ENCODE measurements at regions not wholly inside any gene's neighbourhood (a gene's known extent, or its start where the extent isn't known, plus 50 kb on each side); places are given as distances from the start of the nearest gene placed in this dataset.

GRCh38 chr7:84477786-84478478, 283.3 kb upstream of the SEMA3A start:
- no peaks in the 10 kb centered on the region for H3K27me3 ChIP-seq (ENCODE audit: insufficient read depth, low read length, poor library complexity, severe bottlenecking)

GRCh38 chr7:84474436-84474835, 279.8 kb upstream of the SEMA3A start:
- H3K79me2 ChIP-seq (ENCODE audit: insufficient read depth, low read length) = no peaks in the 10 kb centered on the region
- H3K9me2 ChIP-seq (replicated peaks; ENCODE audit: low read depth, low read length) = no peaks in the 10 kb centered on the region
- no peaks in the 10 kb centered on the region for H3K9me3 ChIP-seq (ENCODE audit: insufficient read depth, low read depth, low read length)
- no peak overlapping the region for H3K4me3 ChIP-seq (ENCODE audit: low read length, poor library complexity, severe bottlenecking)
- TF ChIP-seq EZH2phosphoT487 (IDR thresholded peaks at IDR 0.05; ENCODE audit: borderline replicate concordance) (no peak), CTCF (conservative IDR thresholded peaks at IDR 0.05; ENCODE audit: low read length) (no peak)
- H3K4me1 ChIP-seq (ENCODE audit: insufficient read depth, low read length, poor library complexity, severe bottlenecking) = no peaks in the 10 kb centered on the region
- no peaks in the 10 kb centered on the region for H3F3A ChIP-seq (ENCODE audit: low read depth)
- H4K20me1 ChIP-seq (ENCODE audit: insufficient read depth, low read length, poor library complexity, severe bottlenecking) = no peaks in the 10 kb centered on the region
- H3K9ac ChIP-seq (ENCODE audit: low read depth, low read length, poor library complexity, severe bottlenecking) = no peak overlapping the region
- H3K27me3 ChIP-seq (ENCODE audit: insufficient read depth, low read length, poor library complexity, severe bottlenecking) = no peaks in the 10 kb centered on the region
- no peak overlapping the region for H2AFZ ChIP-seq (ENCODE audit: low read length)
- H3K36me3 ChIP-seq (ENCODE audit: insufficient read depth, low read length) = no peaks in the 10 kb centered on the region
- no peak overlapping the region for H3K4me2 ChIP-seq (ENCODE audit: low read depth, low read length, poor library complexity, severe bottlenecking)

More at GRCh38 chr7:84477786-84478478, 283.3 kb upstream of the SEMA3A start:
- Histone ChIP-seq H3K9ac (ENCODE audit: low read depth, low read length, poor library complexity, severe bottlenecking) (no peak overlapping the region), H3K4me2 (ENCODE audit: low read depth, low read length, poor library complexity, severe bottlenecking) (no peak overlapping the region), H3K9me3 (ENCODE audit: insufficient read depth, low read depth, low read length) (no peaks in the 10 kb centered on the region), H3K79me2 (ENCODE audit: insufficient read depth, low read length) (no peaks in the 10 kb centered on the region), H3K9me2 (replicated peaks; ENCODE audit: low read depth, low read length) (no peaks in the 10 kb centered on the region), H3K36me3 (ENCODE audit: insufficient read depth, low read length) (no peaks in the 10 kb centered on the region), H3K4me1 (ENCODE audit: insufficient read depth, low read length, poor library complexity, severe bottlenecking) (no peaks in the 10 kb centered on the region), H2AFZ (ENCODE audit: low read length) (no peak overlapping the region), H4K20me1 (ENCODE audit: insufficient read depth, low read length, poor library complexity, severe bottlenecking) (no peaks in the 10 kb centered on the region), H3K4me3 (ENCODE audit: low read length, poor library complexity, severe bottlenecking) (no peak overlapping the region), H3F3A (ENCODE audit: low read depth) (no peaks in the 10 kb centered on the region)
- no peak for TF ChIP-seq CTCF (conservative IDR thresholded peaks at IDR 0.05; ENCODE audit: low read length)

- no peak for TF ChIP-seq CTCF (conservative IDR thresholded peaks at IDR 0.05; ENCODE audit: low read length)
- no peak for TF ChIP-seq EZH2phosphoT487 (IDR thresholded peaks at IDR 0.05; ENCODE audit: borderline replicate concordance)
- Histone ChIP-seq H3K4me3 (ENCODE audit: low read length, poor library complexity, severe bottlenecking) (no peak overlapping the region), H3K9me2 (replicated peaks; ENCODE audit: low read depth, low read length) (no peaks in the 10 kb centered on the region), H3K9me3 (ENCODE audit: insufficient read depth, low read depth, low read length) (no peaks in the 10 kb centered on the region), H3F3A (ENCODE audit: low read depth) (no peaks in the 10 kb centered on the region), H3K4me2 (ENCODE audit: low read depth, low read length, poor library complexity, severe bottlenecking) (no peak overlapping the region), H3K9ac (ENCODE audit: low read depth, low read length, poor library complexity, severe bottlenecking) (no peak overlapping the region), H2AFZ (ENCODE audit: low read length) (no peak overlapping the region), H3K27me3 (ENCODE audit: insufficient read depth, low read length, poor library complexity, severe bottlenecking) (no peaks in the 10 kb centered on the region), H3K36me3 (ENCODE audit: insufficient read depth, low read length) (no peaks in the 10 kb centered on the region), H4K20me1 (ENCODE audit: insufficient read depth, low read length, poor library complexity, severe bottlenecking) (no peaks in the 10 kb centered on the region), H3K79me2 (ENCODE audit: insufficient read depth, low read length) (no peaks in the 10 kb centered on the region), H3K4me1 (ENCODE audit: insufficient read depth, low read length, poor library complexity, severe bottlenecking) (no peaks in the 10 kb centered on the region)
These were observed 277.0 kb upstream of the SEMA3A start for GRCh38 chr7:84471576-84471975.

Measured in Loucy (cell line).